ENCODE measurements at regions not wholly inside any gene's neighbourhood (a gene's known extent, or its start where the extent isn't known, plus 50 kb on each side); places are given as distances from the start of the nearest gene placed in this dataset.

DNA sequence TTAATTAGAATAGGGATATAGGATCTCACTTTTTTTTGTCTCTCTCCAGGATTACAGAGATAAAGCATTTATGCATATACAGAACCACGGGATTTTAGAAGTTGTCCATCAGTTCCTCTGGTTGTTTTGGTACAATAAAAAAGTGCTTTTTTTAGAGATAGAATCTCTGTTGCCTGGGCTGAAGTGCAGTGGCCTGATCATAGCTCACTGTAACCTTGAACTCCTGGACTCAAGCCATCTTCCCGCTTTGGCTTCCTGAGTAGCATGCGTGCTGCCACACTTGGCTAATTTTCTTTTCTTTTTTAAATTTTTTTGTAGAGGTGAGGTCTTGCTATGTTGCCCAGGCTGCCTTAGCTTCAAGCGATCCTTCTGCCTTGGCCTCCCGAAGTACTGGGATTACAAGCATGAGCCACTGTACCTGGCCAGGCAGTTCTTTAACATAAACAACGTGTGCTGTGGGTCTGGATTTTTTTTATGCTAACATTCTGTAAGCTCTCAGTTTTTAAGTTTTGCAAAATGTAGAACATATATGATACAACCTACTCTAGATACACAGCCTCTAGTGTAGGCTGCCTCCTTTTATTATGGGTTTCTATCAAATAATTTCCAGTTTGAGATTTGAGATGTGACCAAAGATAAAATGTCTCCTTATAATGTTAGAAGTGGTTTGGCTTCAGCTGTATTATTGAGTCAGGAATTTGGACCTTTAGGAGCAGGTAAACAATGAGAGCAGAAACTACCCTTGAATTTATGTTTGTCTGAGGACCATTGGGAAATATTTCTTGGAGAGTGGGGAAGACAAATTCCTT is 57.4 kb upstream of the ULK4 start:
- no peaks in the 10 kb centered on the region for H3K27me3 ChIP-seq
- TF ChIP-seq, protein P1, sequence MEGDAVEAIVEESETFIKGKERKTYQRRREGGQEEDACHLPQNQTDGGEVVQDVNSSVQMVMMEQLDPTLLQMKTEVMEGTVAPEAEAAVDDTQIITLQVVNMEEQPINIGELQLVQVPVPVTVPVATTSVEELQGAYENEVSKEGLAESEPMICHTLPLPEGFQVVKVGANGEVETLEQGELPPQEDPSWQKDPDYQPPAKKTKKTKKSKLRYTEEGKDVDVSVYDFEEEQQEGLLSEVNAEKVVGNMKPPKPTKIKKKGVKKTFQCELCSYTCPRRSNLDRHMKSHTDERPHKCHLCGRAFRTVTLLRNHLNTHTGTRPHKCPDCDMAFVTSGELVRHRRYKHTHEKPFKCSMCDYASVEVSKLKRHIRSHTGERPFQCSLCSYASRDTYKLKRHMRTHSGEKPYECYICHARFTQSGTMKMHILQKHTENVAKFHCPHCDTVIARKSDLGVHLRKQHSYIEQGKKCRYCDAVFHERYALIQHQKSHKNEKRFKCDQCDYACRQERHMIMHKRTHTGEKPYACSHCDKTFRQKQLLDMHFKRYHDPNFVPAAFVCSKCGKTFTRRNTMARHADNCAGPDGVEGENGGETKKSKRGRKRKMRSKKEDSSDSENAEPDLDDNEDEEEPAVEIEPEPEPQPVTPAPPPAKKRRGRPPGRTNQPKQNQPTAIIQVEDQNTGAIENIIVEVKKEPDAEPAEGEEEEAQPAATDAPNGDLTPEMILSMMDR (IDR thresholded peaks at IDR 0.05), result no peak
- TF ChIP-seq POLR2A (IDR thresholded peaks at IDR 0.05), result no peak
- no peaks in the 10 kb centered on the region for H3K36me3 ChIP-seq
- H3K9me3 ChIP-seq, result no peaks in the 10 kb centered on the region
- no peak for DNase-seq
- no peak overlapping the region for H3K4me3 ChIP-seq
- peaks cover 3 to 56% (median 7%) of the 10 kb centered on the region in 4 donors for H3K4me1 ChIP-seq
- peak overlapping the region in 2 of 4 donors; percentile 2 to 48 for H3K27ac ChIP-seq

DNA sequence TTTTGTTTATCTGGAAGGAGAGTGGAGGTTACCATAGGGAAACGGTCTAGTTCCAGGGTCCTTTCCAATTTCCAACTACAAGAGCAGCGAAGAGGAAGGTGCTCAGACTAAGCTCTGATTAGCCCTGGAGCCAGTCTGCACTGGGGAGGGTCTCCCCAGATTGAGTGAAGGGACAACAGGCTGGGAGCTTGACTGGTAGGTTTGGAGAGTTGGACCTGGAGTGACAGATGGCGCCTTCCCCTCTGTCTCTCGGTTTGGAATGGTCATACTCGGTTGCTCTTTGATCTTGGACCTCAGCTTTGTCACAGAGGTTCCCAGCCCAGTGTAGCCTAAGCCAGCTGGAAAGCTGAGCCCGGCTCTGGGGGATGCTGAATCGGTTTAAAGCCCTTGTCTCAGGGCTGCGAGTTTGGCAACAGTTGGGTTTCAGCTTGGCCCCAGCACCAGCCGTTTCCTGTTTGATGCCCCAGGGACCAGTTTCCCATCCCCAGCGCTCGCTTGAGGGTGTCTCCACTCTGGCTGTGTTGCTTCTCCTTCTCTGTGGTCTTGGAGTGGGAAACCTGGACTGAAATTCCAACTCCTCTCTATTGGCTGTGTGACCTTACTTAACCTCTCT is 53.1 kb upstream of the ULK4 start:
- Histone ChIP-seq H3K4me1 (peaks cover 3 to 33% (median 6%) of the 10 kb centered on the region in 4 donors), H3K9me3 (no peaks in the 10 kb centered on the region), H3K4me3 (peak overlapping the region; percentile 75 to 98 (median 89)), H3K36me3 (no peaks in the 10 kb centered on the region), H3K27ac (peak overlapping the region; percentile 91 to 95 (median 93)), H3K27me3 (no peaks in the 10 kb centered on the region)
- TF ChIP-seq, protein P1 (IDR thresholded peaks at IDR 0.05), result no peak
- no peak for TF ChIP-seq POLR2A (IDR thresholded peaks at IDR 0.05)
- peak; percentile 60 to 70 (median 68) for DNase-seq

- no peak for TF ChIP-seq POLR2A (IDR thresholded peaks at IDR 0.05)
- TF ChIP-seq, protein P1 (IDR thresholded peaks at IDR 0.05), result no peak
- peak in 2 of 3 donors; percentile 57 to 61 for DNase-seq
- Histone ChIP-seq H3K4me1 (peaks cover 3 to 28% (median 6%) of the 10 kb centered on the region in 4 donors), H3K27ac (peak overlapping the region; percentile 91 to 95 (median 93)), H3K36me3 (no peaks in the 10 kb centered on the region), H3K4me3 (peak overlapping the region; percentile 75 to 98 (median 89)), H3K9me3 (no peaks in the 10 kb centered on the region), H3K27me3 (no peaks in the 10 kb centered on the region)
Observed at GRCh38 chr3:42014458-42014920, 52.6 kb upstream of the ULK4 start.

DNA sequence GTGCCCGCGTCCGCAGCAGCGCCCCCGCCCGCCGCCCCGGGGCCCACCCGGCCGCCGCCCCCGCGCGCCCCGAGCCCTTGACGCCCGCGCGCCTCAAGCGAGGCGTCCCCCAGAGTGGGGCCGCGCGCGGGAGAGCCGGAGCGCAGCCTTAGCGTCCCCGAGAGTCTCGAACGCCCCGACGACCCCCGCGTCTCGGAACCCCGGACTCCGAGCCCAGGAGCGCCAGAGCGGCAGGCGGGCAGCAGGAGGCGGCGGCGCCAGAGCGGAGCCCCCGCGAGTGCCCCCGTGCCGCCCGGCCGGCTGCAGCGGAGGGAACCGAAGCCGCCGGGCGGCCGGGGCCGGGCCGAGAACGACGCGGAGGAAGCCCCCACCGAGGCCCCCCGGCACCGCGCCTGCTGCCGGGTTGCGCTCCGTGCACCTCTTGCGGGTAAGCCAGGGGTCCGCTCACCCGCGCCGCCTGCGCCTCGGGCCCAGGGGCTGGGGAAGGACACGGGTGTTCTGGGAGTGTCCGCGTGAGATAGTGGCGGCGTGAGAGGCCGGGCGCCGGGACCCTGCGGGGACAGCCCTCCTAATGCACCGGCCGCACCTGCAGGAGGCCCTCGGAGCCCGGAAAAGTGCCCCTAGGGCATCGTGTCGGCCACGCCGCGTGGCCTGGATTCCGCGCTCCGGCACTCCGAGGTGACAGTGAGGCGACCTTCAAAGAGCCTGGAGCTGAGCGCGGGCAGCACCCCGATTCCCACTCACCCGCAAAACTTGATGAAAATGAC is 52.0 kb upstream of the ULK4 start:
- H3K4me1 ChIP-seq, result peaks cover 2 to 22% (median 6%) of the 10 kb centered on the region in 4 donors
- peak overlapping the region; percentile 75 to 98 (median 89) for H3K4me3 ChIP-seq
- DNase-seq, result peak; percentile 38 to 70 (median 69)
- H3K9me3 ChIP-seq, result no peaks in the 10 kb centered on the region
- H3K27me3 ChIP-seq, result no peaks in the 10 kb centered on the region
- peak in 1 of 2 donors; percentile 42 for TF ChIP-seq POLR2A (IDR thresholded peaks at IDR 0.05)
- TF ChIP-seq, protein P1 (IDR thresholded peaks at IDR 0.05), result peak in 1 of 6 experiments; percentile 11
- H3K36me3 ChIP-seq, result no peaks in the 10 kb centered on the region
- peak overlapping the region; percentile 91 to 95 (median 93) for H3K27ac ChIP-seq

DNA sequence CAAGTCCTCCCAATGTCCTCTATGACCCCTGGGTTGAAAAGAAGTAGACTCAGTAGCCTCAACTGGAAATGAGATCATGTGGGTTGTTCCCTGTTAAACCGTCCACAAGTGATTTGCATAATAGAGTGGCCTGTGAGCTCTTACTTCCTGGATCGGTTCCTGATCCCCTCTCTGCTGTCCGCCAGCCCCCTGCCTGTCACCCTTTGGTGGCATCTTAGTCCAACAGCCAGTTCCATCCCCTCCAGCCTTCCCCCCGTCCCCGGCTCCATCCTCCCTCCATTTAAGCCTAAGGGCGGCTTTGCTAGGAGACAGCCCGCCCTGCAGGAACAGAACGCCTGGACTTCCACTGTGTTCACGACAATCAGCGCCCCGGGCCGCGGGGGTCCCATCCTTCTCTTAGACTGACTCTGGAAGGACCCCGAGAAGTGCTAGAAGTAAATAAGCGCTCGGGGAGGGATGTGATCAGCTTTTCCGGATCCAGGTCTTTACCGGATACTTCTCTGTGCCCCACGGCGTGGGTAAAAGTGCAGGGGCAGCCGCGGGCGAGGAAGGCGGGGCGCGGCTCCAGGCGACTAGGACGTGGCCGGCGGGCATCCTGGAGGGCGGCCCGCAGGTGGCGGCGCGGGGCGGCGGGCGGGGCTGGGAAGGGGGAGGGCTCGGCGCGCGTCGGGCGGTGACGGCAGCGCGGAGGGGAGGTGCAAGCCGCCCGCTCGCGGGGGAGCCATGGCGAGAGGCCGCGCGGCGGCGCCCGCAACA is 51.2 kb upstream of the ULK4 start:
- H3K4me3 ChIP-seq, result peak overlapping the region; percentile 75 to 98 (median 89)
- peak overlapping the region; percentile 91 to 95 (median 93) for H3K27ac ChIP-seq
- no peaks in the 10 kb centered on the region for H3K36me3 ChIP-seq
- DNase-seq, result peak; percentile 81 to 90 (median 87)
- H3K4me1 ChIP-seq, result peaks cover 0 to 19% (median 6%) of the 10 kb centered on the region in 4 donors
- no peaks in the 10 kb centered on the region for H3K27me3 ChIP-seq
- TF ChIP-seq, protein P1 (IDR thresholded peaks at IDR 0.05), result no peak
- peak in 1 of 2 donors; percentile 60 for TF ChIP-seq POLR2A (IDR thresholded peaks at IDR 0.05)
- H3K9me3 ChIP-seq, result no peaks in the 10 kb centered on the region
